Renal cortical epithelial cell (primary cell): ENCODE measurements at regions not wholly inside any gene's neighbourhood (a gene's known extent, or its start where the extent isn't known, plus 50 kb on each side); places are given as distances from the start of the nearest gene placed in this dataset.
A peak's percentile ranks its signal among the peaks of the same experiment; 100 is the strongest.
"Not testable (repeated sequence)": the region's sequence is repeated elsewhere in the genome, so short reads cannot be mapped to it uniquely, and the experiment has no call there.

Experiments used
- DNase-seq: peaks from one replicate; pipeline ENCODE4 v3.0.0-alpha.2; 2011; ENCODE audit warnings: low read depth

- DNase-seq = not testable (repeated sequence)
Observed at GRCh38 chrY:11156100-11156499, 1544.9 kb upstream of the USP9Y start.

GRCh38 chrY:11156846-11157245 is 1544.2 kb upstream of the USP9Y start:
- DNase-seq = not testable (repeated sequence)

GRCh38 chrY:11177033-11177432 is 1524.0 kb upstream of the USP9Y start:
- DNase-seq = not testable (repeated sequence)

- not testable (repeated sequence) for DNase-seq
Observed at GRCh38 chrY:11201133-11201532, 1499.9 kb upstream of the USP9Y start.

GRCh38 chrY:11214851-11215250 is 1486.2 kb upstream of the USP9Y start:
- DNase-seq = peak; percentile 19
